Ishikawa (cell line): ENCODE measurements at regions not wholly inside any gene's neighbourhood (a gene's known extent, or its start where the extent isn't known, plus 50 kb on each side); places are given as distances from the start of the nearest gene placed in this dataset.

ENCODE experiments used
- CEBPB ChIP-seq: IDR thresholded peaks from 2 replicates; pipeline ENCODE4 v1.6.1; 2012
- CREB1 ChIP-seq: IDR thresholded peaks from 2 replicates; pipeline ENCODE4 v1.6.1; 2012; ENCODE audit warnings: low read depth
- EGR1 ChIP-seq: IDR thresholded peaks from 2 replicates; pipeline ENCODE4 v1.6.1; 2012
- EP300 ChIP-seq: IDR thresholded peaks from 2 replicates; pipeline ENCODE4 v1.6.1; 2012; ENCODE audit warnings: borderline replicate concordance
- FOXM1 ChIP-seq: IDR thresholded peaks from 2 replicates; pipeline ENCODE4 v1.6.1; 2012; ENCODE audit warnings: low read depth, borderline replicate concordance
- MAX ChIP-seq: IDR thresholded peaks from 2 replicates; pipeline ENCODE4 v1.6.1; 2012
- NFIC ChIP-seq: IDR thresholded peaks from 2 replicates; pipeline ENCODE4 v1.6.1; 2012
- RAD21 ChIP-seq: IDR thresholded peaks from 2 replicates; pipeline ENCODE4 v1.6.1; 2012; ENCODE audit warnings: low read depth
- REST ChIP-seq: IDR thresholded peaks from 2 replicates; pipeline ENCODE4 v1.6.1; 2012; ENCODE audit warnings: low read depth, mild to moderate bottlenecking
- TAF1 ChIP-seq: IDR thresholded peaks from 2 replicates; pipeline ENCODE4 v1.6.1; 2012; ENCODE audit warnings: low read depth, mild to moderate bottlenecking
- TCF12 ChIP-seq: IDR thresholded peaks from 2 replicates; pipeline ENCODE4 v1.6.1; 2012; ENCODE audit warnings: low read depth
- TEAD4 ChIP-seq: IDR thresholded peaks from 2 replicates; pipeline ENCODE4 v1.6.1; 2012
- USF1 ChIP-seq: IDR thresholded peaks from 2 replicates; pipeline ENCODE4 v1.6.1; 2012
- YY1 ChIP-seq: IDR thresholded peaks from 2 replicates; pipeline ENCODE4 v1.6.1; 2012; ENCODE audit warnings: low read depth
- ZBTB7A ChIP-seq: IDR thresholded peaks from 2 replicates; pipeline ENCODE4 v1.6.1; 2012; ENCODE audit warnings: low read depth

GRCh38 chr11:127639916-127640315, 639.3 kb upstream of the KIRREL3 start:
- TF ChIP-seq REST (no peak), CREB1 (no peak), EGR1 (no peak), USF1 (no peak), FOXM1 (no peak), NFIC (no peak), MAX (no peak), CEBPB (no peak), YY1 (no peak), TEAD4 (no peak), EP300 (no peak), ZBTB7A (no peak), TAF1 (no peak), TCF12 (no peak)

GRCh38 chr11:127632976-127633680, 632.6 kb upstream of the KIRREL3 start:
- no peak for TF ChIP-seq TEAD4
- no peak for TF ChIP-seq EGR1
- no peak for TF ChIP-seq TCF12
- no peak for TF ChIP-seq YY1
- no peak for TF ChIP-seq CEBPB
- no peak for TF ChIP-seq FOXM1
- TF ChIP-seq NFIC, result no peak
- no peak for TF ChIP-seq REST
- no peak for TF ChIP-seq EP300
- no peak for TF ChIP-seq MAX
- no peak for TF ChIP-seq RAD21
- no peak for TF ChIP-seq CREB1
- no peak for TF ChIP-seq USF1
- no peak for TF ChIP-seq ZBTB7A
- no peak for TF ChIP-seq TAF1

GRCh38 chr11:127632546-127632945, 632.0 kb upstream of the KIRREL3 start:
- TF ChIP-seq MAX (no peak), FOXM1 (no peak), YY1 (no peak), EP300 (no peak), REST (no peak), CREB1 (no peak), CEBPB (no peak), EGR1 (no peak), NFIC (no peak), RAD21 (no peak), TCF12 (no peak), USF1 (no peak), ZBTB7A (no peak), TAF1 (no peak), TEAD4 (no peak)
